CD4-positive, alpha-beta T cell treated with Interleukin-4 for 1 hour (primary cell): ENCODE measurements at regions not wholly inside any gene's neighbourhood (a gene's known extent, or its start where the extent isn't known, plus 50 kb on each side); places are given as distances from the start of the nearest gene placed in this dataset.

Experiments
- DNase-seq, 2 donors: peaks; one replicate each; pipeline ENCODE4 v3.0.0-alpha.2; 2020 to 2022

GRCh38 chr9:1337169-1337568 lies 287.0 kb downstream of the DMRT2 start:
- DNase-seq: no peak

DNA sequence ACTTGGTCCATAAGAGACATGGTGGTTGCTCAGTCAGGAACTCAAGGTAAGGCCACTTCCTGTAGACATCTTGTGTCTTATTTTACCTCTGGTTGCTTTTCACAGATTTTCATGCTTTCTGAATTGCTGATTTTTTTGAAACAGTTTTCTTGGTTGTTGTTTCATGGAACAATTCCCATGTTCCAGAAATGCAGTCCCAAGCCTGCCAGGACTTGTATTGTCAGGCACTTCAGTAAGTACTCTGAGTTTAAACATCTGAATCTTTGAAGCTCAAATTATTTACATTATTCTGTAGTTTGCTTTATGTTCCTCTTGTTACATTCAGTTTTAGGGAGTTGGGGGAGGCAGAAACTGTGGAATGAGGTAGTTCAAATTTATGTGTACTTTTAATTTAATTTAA lies 290.2 kb downstream of the DMRT2 start:
- no peak for DNase-seq

- no peak for DNase-seq
Measured at GRCh38 chr9:1353291-1353690, 303.1 kb downstream of the DMRT2 start.

- no peak for DNase-seq
Measured at GRCh38 chr9:1354086-1354485, 303.9 kb downstream of the DMRT2 start.

DNA sequence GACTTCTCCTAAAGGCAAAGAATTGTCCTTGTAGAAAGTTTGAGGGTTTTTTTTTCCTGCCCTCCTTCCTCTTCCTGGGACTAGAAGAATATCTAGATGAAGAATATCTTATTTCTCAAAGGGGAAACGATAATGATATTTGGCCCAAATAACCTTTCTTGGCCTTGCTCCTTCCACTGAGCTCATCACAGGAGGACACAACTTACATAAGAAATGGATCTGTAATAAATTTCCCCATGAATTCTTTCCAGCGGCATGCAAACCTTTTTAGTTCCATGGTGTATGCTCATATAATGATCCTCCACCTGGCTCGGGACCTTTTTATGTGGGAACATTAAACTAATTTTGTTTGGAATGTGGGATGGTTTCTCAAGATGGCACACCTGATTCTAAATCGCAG lies 304.4 kb downstream of the DMRT2 start:
- DNase-seq: no peak

DNA sequence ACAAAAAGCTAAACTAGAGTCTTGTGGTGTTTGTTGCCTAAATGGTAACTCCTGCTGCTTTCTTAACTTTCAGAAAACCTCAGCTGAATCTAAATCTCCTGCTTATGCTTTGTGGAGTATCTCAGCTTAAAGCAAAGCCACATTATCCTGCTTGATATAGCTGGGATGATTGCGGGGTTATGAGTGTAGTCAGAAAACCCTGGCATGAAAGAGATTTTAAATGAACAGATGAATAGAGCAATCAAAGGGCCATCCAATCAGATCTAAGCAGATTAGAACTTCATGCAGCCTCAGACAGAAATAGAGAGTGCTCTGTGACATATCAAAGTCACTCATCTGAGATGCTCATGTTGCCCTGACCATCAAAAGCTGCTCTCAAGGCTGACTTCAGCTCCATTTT lies 305.5 kb downstream of the DMRT2 start:
- no peak for DNase-seq

- DNase-seq: no peak
Measured at GRCh38 chr9:1362845-1363244, 312.7 kb downstream of the DMRT2 start.

DNA sequence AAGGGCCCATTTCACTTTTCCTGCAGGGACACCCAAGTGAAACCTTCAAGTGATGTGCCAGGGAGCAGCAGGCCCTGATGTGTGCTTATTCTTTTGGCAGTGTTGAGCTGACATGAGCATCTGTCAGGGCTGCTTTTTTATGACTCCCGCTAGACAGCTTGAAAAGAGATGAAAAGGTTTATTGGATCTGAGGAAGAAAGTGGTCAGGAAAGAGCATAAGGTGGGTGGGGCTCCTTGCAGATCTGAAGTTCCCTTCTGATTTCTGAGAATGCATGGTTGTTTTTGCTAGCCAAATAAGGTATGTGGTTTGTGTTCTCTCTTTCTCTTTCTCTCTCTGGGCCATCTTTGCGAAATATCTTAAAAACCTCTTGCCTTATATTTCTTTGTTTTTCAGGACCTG lies 316.1 kb downstream of the DMRT2 start:
- peak in 1 of 2 donors; percentile 36 for DNase-seq

DNA sequence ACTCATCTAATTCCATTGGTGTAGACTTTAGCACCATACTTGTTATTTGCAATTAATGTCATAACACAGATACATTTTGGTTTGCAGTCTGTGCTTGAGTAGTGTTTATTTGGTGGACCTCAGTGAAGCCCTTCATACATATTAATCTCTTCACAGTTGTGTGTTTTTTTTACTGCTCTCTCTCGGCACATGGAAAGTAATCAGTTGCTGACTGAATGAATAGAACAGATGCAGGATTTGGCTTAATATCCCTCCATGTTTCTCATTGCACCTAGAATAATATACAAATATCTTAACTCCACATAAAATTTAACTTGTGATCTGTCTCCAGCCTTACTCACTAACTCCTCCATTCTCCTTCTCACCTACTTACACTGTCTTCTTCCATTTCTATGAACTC lies 319.1 kb downstream of the DMRT2 start:
- no peak for DNase-seq

DNA sequence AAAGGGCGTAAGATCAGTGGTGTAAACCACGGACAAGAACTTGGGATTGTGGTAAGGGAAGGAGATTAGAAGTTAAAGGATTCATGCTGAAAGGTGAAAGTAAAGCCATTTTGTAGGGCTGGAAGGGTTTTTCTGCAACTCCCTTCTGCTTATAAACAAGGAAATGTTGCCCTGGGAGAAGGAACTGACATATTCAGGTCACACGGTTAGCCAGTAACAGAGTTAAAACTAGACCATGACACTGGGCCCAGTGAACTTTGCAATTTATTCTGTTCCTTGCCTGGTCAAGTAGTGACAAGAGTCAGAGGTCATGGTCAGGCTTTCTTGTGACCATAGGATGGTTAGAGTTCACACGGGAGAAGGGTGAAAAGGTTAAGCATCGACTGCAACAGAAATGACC lies 323.3 kb downstream of the DMRT2 start:
- no peak for DNase-seq

GRCh38 chr9:1383899-1384455 lies 333.8 kb downstream of the DMRT2 start:
- no peak for DNase-seq

GRCh38 chr9:1384816-1385215 lies 334.7 kb downstream of the DMRT2 start:
- no peak for DNase-seq

DNA sequence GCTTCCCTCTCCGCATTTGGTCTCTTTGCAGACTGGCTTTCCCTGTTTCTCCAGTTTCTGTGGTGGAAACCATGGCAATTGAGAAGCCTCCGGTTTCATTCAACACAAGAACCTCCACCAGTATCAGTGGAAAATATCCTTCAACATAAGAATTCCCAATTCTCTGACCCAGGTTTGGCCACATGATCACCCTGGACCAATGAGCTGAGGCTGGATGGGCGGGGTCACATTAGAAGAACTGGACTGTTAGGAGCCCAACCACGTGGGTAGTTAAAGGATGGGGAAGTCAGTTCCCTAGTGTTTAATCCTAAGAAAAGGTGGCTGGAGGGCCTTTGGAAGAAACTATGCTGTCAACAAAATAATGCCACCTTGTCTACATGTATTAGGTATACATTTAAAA lies 336.3 kb downstream of the DMRT2 start:
- DNase-seq: no peak

DNA sequence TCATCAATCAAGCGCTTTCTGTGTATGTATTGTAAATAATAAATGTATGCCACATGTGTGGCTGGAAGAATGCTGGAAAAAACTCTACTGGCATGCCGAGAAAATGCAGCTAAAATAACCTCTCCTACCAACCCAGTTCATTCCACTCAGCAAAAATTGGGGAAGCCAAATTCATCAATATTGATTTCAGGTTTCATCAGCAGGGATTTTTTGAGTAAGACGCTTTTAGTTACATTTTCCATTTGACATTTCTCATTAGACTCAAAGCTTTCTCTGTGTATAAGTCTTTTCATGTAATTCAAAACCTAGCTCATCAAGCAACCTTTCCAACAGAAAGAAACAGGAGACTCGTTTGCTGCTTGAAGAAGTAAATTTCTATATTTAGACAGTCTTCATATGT lies 338.1 kb downstream of the DMRT2 start:
- DNase-seq: no peak

DNA sequence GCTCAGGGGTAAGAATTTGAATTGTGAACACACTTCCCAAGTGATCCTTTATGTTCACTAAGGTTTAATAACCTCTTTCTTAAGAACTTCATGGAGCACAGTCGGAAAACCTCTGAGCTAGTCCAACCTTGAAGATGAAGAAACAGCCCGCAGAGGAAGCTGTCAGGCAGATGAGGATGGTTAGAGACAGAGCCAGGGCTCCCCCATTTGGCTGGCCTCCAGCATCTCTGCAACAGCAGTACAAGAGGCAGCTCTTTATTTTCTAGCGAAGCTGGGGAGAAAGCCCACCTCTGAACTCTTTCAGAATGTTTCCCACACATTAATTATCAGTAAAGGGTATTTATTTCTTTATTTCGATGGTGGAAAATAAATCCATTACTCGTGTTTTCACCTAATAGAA lies 350.8 kb downstream of the DMRT2 start:
- peak in 1 of 2 donors; percentile 9 for DNase-seq

- DNase-seq: no peak
Measured at GRCh38 chr9:1404940-1405339, 354.8 kb downstream of the DMRT2 start.

- no peak for DNase-seq
Measured at GRCh38 chr9:1411826-1412225, 361.7 kb downstream of the DMRT2 start.

DNA sequence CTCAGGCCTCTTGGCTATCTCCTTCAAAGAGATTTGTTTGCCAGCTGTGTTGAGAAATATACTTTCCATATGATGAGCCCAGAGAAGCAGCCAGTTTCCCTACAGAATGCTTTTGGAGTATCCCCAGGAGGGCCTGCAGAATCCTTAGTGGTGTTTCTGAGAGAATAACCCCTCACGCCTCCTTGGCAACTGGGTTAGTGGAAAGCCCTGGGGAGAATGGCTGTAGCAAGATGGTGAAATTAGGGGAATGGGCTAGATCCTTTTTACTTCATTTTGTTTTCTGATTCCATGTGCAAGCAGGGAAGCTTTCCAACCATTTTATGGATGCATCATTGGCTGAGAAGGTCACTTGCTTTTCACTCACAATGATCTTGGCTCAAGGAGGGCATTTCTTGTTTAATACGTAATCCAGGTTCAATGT lies 364.6 kb downstream of the DMRT2 start:
- DNase-seq: no peak

DNA sequence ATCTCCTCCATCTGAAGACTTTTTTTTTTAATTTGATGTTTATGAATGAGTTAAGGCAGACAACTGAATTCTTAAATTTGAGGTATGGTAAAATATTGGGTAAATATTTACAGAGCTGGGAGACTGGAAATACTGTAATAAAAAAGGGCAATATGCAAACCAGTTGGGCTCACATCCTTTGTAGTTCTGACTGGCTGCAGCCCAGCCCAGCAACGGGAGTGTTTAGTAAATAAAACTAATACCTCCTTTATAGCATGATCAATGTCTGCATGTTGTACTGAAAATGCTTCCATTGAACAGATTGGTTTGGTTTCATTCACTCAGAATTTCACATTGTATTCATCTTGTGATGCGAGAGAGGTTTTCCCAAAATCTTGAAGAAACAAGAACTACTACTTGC lies 365.0 kb downstream of the DMRT2 start:
- no peak for DNase-seq

GRCh38 chr9:1416261-1416660 lies 366.1 kb downstream of the DMRT2 start:
- DNase-seq: no peak

GRCh38 chr9:1421436-1421835 lies 371.3 kb downstream of the DMRT2 start:
- no peak for DNase-seq

GRCh38 chr9:1427875-1428274 lies 377.7 kb downstream of the DMRT2 start:
- DNase-seq: no peak

DNA sequence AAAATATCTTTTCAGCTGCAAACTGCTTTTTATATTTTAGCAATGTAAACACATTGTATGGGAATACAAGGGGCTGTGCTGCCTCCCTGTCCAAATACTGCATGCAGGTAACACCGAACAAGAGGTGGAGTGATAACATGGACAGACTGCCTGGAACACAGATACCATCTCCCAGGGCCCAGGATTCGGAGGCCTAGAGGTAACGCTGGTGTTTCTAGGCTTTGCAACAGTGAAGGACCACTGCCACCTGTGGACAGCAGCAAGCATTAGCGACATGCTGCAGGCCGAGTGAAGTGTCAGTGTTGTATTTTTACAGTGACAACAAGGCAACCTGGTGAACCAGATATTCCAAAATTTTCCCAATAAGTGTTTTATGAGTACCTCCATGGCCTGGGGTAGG lies 379.1 kb downstream of the DMRT2 start:
- no peak for DNase-seq

DNA sequence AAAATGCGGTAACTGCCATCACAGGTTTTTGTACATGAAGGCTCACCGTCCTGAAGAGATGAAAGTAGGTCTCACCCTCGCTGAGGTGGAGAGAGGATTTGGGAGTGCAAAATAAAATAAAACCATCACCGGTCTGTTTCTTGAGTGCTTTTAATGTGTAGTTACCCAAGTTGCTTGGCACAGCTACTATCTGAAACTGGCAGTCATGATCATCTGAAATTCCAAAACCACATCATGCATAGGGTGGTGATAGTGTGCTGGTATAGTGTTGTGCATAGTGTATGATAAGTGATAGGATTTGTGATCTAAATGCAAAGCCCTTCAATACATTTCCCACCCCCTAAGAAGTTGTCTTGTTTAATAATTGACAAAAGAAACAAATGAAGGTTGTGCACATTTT lies 381.3 kb downstream of the DMRT2 start:
- no peak for DNase-seq

DNA sequence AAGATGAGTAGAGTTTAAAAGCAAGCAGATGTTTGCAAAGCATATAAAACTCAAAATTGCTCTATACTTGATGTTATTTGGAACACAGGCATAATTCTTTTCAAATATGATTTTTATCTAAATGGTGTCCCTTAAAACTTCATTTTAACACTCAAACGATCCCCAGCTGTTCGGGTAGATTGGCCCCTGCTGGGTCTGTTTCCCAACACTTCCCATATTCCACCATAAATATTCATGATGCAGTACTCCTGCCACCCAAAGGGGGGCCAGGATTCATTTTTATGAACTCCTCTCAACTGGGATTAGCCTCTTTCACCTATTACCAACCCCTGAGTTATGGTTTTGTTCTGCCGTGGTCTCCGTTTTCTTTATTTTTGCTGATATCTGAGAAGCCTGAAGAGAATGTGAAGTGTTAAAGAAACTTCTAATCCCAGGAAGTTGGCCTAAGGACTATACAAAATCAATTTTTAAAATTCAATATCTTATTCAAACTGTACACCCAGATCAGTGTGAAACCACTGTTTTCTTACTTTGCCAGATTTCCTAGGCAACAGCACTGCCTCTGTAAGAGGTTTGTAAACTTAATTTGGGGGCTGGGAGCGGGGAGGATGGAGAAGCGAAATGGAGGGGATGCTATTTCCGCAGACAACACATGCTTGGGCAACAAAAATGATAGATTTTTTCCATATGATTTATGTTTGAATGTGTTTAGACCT lies 384.1 kb downstream of the DMRT2 start:
- no peak for DNase-seq
